ENCODE measurements at regions not wholly inside any gene's neighbourhood (a gene's known extent, or its start where the extent isn't known, plus 50 kb on each side); places are given as distances from the start of the nearest gene placed in this dataset.

DNA sequence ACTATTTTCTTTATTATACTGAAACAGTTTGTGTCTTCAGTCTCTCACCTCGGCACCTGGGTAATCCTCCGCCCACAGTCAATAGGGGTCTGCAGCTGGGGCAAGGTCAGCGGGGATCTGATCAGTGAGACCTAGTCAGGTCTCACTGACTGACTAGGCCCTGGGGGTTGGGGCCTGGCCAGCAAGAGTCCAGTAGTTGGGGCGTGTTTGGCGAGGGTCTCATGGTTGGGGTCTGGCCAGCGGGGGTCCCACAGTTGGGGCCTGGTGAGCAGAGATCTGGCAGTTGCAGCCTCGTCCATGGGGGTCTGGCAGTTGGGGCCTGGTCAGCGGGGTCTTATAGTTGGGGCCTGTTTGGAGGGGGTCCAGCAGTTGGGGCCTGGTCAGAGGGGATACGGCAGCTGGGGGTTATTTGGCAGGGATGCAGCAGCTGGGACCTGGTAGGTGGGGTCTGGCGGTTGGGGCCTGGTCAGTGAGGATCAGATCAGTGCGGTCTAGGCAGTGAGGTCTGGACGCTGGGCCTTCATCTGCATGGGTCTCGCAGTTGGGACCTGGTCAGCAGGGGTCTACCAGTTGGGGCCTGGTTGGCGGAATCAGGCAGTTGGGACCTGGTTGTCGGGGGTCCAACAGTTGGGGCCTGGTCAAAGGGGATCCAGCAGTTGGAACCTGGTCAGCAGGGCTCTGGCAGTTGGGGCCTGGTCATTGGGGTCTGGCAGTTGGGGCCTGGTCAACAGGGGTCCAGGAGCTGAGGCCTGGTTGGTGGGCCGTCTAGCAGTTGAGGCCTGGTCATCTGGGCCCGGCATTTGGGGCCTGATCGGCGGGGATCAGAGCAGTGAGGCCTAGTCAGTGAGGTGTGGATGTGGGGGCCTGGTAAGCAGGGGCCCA is 61.1 kb upstream of the TPM4 start:
- H3K27ac ChIP-seq (ENCODE audit: extremely low read depth, low read depth, low read length) = no peak overlapping the region
- CTCF ChIA-PET = interaction anchor here (0.6 to 0.7 kb wide), 2 partner anchors 115 to 382 kb away, joined by 3 to 4 read pairs; no protein-coding TSS in a partner anchor
- H3K4me3 ChIP-seq (ENCODE audit: low read depth, low read length) = no peak overlapping the region
- TF ChIP-seq, protein P1, sequence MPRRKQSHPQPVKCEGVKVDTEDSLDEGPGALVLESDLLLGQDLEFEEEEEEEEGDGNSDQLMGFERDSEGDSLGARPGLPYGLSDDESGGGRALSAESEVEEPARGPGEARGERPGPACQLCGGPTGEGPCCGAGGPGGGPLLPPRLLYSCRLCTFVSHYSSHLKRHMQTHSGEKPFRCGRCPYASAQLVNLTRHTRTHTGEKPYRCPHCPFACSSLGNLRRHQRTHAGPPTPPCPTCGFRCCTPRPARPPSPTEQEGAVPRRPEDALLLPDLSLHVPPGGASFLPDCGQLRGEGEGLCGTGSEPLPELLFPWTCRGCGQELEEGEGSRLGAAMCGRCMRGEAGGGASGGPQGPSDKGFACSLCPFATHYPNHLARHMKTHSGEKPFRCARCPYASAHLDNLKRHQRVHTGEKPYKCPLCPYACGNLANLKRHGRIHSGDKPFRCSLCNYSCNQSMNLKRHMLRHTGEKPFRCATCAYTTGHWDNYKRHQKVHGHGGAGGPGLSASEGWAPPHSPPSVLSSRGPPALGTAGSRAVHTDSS (tag by site-specific recombination; IDR thresholded peaks at IDR 0.05) = no peak
- no peak for TF ChIP-seq ZFHX2 (tag by site-specific recombination; conservative IDR thresholded peaks at IDR 0.05)
- no peak for TF ChIP-seq ZNF558 (tag by site-specific recombination; IDR thresholded peaks at IDR 0.05)
- TF ChIP-seq ZNF19 (tag by site-specific recombination; IDR thresholded peaks at IDR 0.05; ENCODE audit: low read depth) = no peak
- TF ChIP-seq, protein P2, sequence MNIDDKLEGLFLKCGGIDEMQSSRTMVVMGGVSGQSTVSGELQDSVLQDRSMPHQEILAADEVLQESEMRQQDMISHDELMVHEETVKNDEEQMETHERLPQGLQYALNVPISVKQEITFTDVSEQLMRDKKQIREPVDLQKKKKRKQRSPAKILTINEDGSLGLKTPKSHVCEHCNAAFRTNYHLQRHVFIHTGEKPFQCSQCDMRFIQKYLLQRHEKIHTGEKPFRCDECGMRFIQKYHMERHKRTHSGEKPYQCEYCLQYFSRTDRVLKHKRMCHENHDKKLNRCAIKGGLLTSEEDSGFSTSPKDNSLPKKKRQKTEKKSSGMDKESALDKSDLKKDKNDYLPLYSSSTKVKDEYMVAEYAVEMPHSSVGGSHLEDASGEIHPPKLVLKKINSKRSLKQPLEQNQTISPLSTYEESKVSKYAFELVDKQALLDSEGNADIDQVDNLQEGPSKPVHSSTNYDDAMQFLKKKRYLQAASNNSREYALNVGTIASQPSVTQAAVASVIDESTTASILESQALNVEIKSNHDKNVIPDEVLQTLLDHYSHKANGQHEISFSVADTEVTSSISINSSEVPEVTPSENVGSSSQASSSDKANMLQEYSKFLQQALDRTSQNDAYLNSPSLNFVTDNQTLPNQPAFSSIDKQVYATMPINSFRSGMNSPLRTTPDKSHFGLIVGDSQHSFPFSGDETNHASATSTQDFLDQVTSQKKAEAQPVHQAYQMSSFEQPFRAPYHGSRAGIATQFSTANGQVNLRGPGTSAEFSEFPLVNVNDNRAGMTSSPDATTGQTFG (tag by site-specific recombination; IDR thresholded peaks at IDR 0.05; ENCODE audit: borderline replicate concordance) = no peak
- TF ChIP-seq ZNF626 (tag by site-specific recombination; IDR thresholded peaks at IDR 0.05) = no peak
- TF ChIP-seq ZNF664 (tag by site-specific recombination; IDR thresholded peaks at IDR 0.05) = no peak
- TF ChIP-seq, protein P3, sequence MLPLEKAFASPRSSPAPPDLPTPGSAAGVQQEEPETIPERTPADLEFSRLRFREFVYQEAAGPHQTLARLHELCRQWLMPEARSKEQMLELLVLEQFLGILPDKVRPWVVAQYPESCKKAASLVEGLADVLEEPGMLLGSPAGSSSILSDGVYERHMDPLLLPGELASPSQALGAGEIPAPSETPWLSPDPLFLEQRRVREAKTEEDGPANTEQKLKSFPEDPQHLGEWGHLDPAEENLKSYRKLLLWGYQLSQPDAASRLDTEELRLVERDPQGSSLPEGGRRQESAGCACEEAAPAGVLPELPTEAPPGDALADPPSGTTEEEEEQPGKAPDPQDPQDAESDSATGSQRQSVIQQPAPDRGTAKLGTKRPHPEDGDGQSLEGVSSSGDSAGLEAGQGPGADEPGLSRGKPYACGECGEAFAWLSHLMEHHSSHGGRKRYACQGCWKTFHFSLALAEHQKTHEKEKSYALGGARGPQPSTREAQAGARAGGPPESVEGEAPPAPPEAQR (tag by site-specific recombination; IDR thresholded peaks at IDR 0.05) = no peak
- TF ChIP-seq ZNF518A (tag by site-specific recombination; conservative IDR thresholded peaks at IDR 0.05; ENCODE audit: low read depth) = no peak
- no peak for TF ChIP-seq ZNF514 (tag by site-specific recombination; IDR thresholded peaks at IDR 0.05)
- TF ChIP-seq ELK4 (IDR thresholded peaks at IDR 0.05; ENCODE audit: borderline replicate concordance, low read depth, low read length) = no peak
- TF ChIP-seq, protein P4, sequence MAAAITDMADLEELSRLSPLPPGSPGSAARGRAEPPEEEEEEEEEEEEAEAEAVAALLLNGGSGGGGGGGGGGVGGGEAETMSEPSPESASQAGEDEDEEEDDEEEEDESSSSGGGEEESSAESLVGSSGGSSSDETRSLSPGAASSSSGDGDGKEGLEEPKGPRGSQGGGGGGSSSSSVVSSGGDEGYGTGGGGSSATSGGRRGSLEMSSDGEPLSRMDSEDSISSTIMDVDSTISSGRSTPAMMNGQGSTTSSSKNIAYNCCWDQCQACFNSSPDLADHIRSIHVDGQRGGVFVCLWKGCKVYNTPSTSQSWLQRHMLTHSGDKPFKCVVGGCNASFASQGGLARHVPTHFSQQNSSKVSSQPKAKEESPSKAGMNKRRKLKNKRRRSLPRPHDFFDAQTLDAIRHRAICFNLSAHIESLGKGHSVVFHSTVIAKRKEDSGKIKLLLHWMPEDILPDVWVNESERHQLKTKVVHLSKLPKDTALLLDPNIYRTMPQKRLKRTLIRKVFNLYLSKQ (tag by site-specific recombination; IDR thresholded peaks at IDR 0.05; ENCODE audit: borderline replicate concordance) = no peak
- no peak for TF ChIP-seq PRDM1 (tag by site-specific recombination; IDR thresholded peaks at IDR 0.05)
- no peak for TF ChIP-seq ZNF785 (tag by site-specific recombination; IDR thresholded peaks at IDR 0.05)
- no peak for TF ChIP-seq ZNF266 (tag by site-specific recombination; IDR thresholded peaks at IDR 0.05; ENCODE audit: low read depth)
- POLR2A ChIA-PET = interaction anchor here (0.5 kb wide), 1 partner anchor 224 kb away, joined by 3 read pairs; no protein-coding TSS in a partner anchor
- H3K4me1 ChIP-seq (ENCODE audit: control insufficient read depth, insufficient read depth, low read length) = no peaks in the 10 kb centered on the region
- H3K36me3 ChIP-seq (ENCODE audit: control insufficient read depth in 2 of 2, insufficient read depth in 1 of 2, low read length in 2 of 2) = no peaks in the 10 kb centered on the region
- no peaks in the 10 kb centered on the region for H3K9me3 ChIP-seq (ENCODE audit: control insufficient read depth, insufficient read depth, low read depth, low read length)
